K562 (cell line): ENCODE measurements at regions not wholly inside any gene's neighbourhood (a gene's known extent, or its start where the extent isn't known, plus 50 kb on each side); places are given as distances from the start of the nearest gene placed in this dataset.

Experiments used
- CHD2 ChIP-seq: IDR thresholded peaks from 2 replicates; pipeline ENCODE4 v1.6.1; 2011; ENCODE audit warnings: low read depth, low read length
- KAT2B ChIP-seq: IDR thresholded peaks from one replicate; pipeline ENCODE4 v1.6.1; 2012; ENCODE audit warnings: low read depth, mild to moderate bottlenecking, control low read depth, inconsistent platforms, low read length, moderate library complexity
- KLF16 ChIP-seq: IDR thresholded peaks from 2 replicates; pipeline ENCODE4 v1.6.1; 2016; ENCODE audit warnings: antibody characterized with exemption
- SMARCE1 ChIP-seq: fragments of 450-650 bp; IDR thresholded peaks from 2 replicates; pipeline ENCODE4 v1.7.1; 2016; ENCODE audit warnings: mild to moderate bottlenecking
- SP1 ChIP-seq: sonication (generic); formaldehyde crosslinking; IDR thresholded peaks from 2 replicates; pipeline ENCODE4 v1.8.1; 2022; ENCODE audit warnings: mild to moderate bottlenecking, missing genetic modification reagents
- TF ChIP-seq, protein P1 (sequence below): fragments of 450-650 bp; formaldehyde crosslinking; IDR thresholded peaks from 2 replicates; pipeline ENCODE4 v1.4.0; 2022; ENCODE audit warnings: missing genetic modification characterization
- TF ChIP-seq, protein P2 (sequence below): sonication (generic); formaldehyde crosslinking; IDR thresholded peaks from 2 replicates; pipeline ENCODE4 v1.8.1; 2023; ENCODE audit warnings: mild to moderate bottlenecking, missing genetic modification reagents
- TF ChIP-seq, protein P3 (sequence below), 3 experiments: IDR thresholded peaks in 2 of 3; conservative IDR thresholded peaks in 1 of 3; 2 replicates each; pipeline ENCODE4 v1.5.1; 2011 to 2012; ENCODE audit warnings: low read length in 3 of 3, mild to moderate bottlenecking in 3 of 3, control low read depth in 2 of 3, improper control_type of control experiment in 1 of 3, inconsistent platforms in 1 of 3, low read depth in 1 of 3, mixed read lengths in 1 of 3, moderate library complexity in 1 of 3; ENCODE audit not compliant: insufficient read depth in 2 of 3
- TF ChIP-seq, protein P4 (sequence below): sonication (generic); formaldehyde crosslinking; IDR thresholded peaks from 2 replicates; pipeline ENCODE4 v1.9.0; 2022; ENCODE audit warnings: mild to moderate bottlenecking, missing genetic modification reagents
- TF ChIP-seq, protein P5 (sequence below): fragments of 450-650 bp; formaldehyde crosslinking; IDR thresholded peaks from 2 replicates; pipeline ENCODE4 v1.4.0; 2022; ENCODE audit warnings: missing genetic modification characterization

DNA sequence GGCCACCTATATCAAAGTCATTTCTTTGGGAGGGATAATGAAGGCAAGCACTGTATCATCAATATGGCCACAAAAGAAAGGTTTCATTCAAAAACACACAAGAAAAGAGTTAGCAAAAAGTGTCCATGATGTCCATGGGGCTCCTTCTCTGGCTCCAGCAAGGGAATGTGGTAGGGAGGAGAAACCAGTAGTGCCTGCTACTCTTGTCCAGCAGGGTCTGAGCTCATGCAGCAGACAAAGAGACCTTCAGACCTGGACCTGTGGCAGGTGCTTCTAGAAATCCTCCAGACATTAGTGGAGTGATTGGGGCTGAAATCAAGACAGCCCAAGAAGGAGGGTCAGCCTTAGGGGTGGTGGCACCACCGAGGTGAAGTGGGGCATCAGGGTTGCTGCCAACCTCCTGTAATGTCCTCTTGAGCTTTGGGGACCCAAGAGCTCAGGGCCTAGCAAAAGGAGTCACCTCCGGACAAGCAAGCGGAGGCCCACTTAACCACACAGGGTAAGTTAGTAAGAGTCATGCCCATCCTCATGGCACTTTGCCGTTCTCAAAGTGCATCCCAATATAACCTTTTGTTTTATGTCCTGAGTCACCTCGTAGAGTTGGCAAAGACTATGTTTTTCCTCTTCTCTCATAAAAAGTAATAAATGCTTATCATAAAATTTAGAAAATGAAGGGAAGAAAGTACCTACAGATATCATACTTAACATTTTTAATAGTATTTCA, 112.6 kb upstream of the YPEL5 start:
- TF ChIP-seq SMARCE1 (no peak), SP1 (no peak), KLF16 (no peak), KAT2B (no peak), CHD2 (no peak)
- TF ChIP-seq, protein P1, sequence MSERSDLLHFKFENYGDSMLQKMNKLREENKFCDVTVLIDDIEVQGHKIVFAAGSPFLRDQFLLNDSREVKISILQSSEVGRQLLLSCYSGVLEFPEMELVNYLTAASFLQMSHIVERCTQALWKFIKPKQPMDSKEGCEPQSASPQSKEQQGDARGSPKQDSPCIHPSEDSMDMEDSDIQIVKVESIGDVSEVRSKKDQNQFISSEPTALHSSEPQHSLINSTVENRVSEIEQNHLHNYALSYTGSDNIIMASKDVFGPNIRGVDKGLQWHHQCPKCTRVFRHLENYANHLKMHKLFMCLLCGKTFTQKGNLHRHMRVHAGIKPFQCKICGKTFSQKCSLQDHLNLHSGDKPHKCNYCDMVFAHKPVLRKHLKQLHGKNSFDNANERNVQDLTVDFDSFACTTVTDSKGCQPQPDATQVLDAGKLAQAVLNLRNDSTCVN: no peak
- TF ChIP-seq, protein P2, sequence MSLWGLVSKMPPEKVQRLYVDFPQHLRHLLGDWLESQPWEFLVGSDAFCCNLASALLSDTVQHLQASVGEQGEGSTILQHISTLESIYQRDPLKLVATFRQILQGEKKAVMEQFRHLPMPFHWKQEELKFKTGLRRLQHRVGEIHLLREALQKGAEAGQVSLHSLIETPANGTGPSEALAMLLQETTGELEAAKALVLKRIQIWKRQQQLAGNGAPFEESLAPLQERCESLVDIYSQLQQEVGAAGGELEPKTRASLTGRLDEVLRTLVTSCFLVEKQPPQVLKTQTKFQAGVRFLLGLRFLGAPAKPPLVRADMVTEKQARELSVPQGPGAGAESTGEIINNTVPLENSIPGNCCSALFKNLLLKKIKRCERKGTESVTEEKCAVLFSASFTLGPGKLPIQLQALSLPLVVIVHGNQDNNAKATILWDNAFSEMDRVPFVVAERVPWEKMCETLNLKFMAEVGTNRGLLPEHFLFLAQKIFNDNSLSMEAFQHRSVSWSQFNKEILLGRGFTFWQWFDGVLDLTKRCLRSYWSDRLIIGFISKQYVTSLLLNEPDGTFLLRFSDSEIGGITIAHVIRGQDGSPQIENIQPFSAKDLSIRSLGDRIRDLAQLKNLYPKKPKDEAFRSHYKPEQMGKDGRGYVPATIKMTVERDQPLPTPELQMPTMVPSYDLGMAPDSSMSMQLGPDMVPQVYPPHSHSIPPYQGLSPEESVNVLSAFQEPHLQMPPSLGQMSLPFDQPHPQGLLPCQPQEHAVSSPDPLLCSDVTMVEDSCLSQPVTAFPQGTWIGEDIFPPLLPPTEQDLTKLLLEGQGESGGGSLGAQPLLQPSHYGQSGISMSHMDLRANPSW (CRISPR knock-in tag): no peak
- TF ChIP-seq, protein P3, sequence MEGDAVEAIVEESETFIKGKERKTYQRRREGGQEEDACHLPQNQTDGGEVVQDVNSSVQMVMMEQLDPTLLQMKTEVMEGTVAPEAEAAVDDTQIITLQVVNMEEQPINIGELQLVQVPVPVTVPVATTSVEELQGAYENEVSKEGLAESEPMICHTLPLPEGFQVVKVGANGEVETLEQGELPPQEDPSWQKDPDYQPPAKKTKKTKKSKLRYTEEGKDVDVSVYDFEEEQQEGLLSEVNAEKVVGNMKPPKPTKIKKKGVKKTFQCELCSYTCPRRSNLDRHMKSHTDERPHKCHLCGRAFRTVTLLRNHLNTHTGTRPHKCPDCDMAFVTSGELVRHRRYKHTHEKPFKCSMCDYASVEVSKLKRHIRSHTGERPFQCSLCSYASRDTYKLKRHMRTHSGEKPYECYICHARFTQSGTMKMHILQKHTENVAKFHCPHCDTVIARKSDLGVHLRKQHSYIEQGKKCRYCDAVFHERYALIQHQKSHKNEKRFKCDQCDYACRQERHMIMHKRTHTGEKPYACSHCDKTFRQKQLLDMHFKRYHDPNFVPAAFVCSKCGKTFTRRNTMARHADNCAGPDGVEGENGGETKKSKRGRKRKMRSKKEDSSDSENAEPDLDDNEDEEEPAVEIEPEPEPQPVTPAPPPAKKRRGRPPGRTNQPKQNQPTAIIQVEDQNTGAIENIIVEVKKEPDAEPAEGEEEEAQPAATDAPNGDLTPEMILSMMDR (IDR thresholded peaks at IDR 0.05 in 2 of 3, conservative IDR thresholded peaks at IDR 0.05 in 1 of 3; ENCODE audit: insufficient read depth in 2 of 3, low read depth in 1 of 3, low read length in 3 of 3): no peak
- TF ChIP-seq, protein P4, sequence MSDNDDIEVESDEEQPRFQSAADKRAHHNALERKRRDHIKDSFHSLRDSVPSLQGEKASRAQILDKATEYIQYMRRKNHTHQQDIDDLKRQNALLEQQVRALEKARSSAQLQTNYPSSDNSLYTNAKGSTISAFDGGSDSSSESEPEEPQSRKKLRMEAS (CRISPR knock-in tag): no peak
- TF ChIP-seq, protein P5, sequence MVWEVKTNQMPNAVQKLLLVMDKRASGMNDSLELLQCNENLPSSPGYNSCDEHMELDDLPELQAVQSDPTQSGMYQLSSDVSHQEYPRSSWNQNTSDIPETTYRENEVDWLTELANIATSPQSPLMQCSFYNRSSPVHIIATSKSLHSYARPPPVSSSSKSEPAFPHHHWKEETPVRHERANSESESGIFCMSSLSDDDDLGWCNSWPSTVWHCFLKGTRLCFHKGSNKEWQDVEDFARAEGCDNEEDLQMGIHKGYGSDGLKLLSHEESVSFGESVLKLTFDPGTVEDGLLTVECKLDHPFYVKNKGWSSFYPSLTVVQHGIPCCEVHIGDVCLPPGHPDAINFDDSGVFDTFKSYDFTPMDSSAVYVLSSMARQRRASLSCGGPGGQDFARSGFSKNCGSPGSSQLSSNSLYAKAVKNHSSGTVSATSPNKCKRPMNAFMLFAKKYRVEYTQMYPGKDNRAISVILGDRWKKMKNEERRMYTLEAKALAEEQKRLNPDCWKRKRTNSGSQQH: no peak
